H1 (cell line): ENCODE measurements at regions not wholly inside any gene's neighbourhood (a gene's known extent, or its start where the extent isn't known, plus 50 kb on each side); places are given as distances from the start of the nearest gene placed in this dataset.

Experiments
- CTCF ChIA-PET: fragments of 300-600 bp; sonication (Branson Sonifier 250); formaldehyde crosslinking; loops from one replicate; lab custom pipeline; 2021; ENCODE audit not compliant: partially characterized antibody; lab: Charles Lee
- POLR2A ChIA-PET: fragments of 300-600 bp; sonication (Branson Sonifier 250); formaldehyde crosslinking; loops from one replicate; lab custom pipeline; 2021; ENCODE audit warnings: inconsistent platforms; ENCODE audit not compliant: partially characterized antibody; lab: Charles Lee
- DNase-seq, 2 experiments: peaks; one replicate each; pipeline versions ENCODE4 v3.0.0 to v3.0.0-alpha.2; 2010 to 2022; ENCODE audit warnings: low spot score in 2 of 2, low read depth in 1 of 2, mixed read lengths in 1 of 2
- FAIRE-seq: peaks from 2 replicates; lab custom pipeline; 2011; peaks lifted over from hg19 to GRCh38; lab: Jason Lieb, UNC
- H2AFZ ChIP-seq: 2 replicates; pipeline ENCODE4 v1.8.1; 2012; ENCODE audit warnings: low read length, inconsistent platforms
- H2AK5ac ChIP-seq: 2 replicates; pipeline ENCODE4 v1.6.1; 2013; ENCODE audit warnings: low read depth, low read length
- H2BK120ac ChIP-seq: replicated peaks from 2 replicates; pipeline ENCODE3; 2013; ENCODE audit warnings: low read depth, low read length, inconsistent platforms
- H2BK12ac ChIP-seq: 2 replicates; pipeline ENCODE4 v1.6.1; 2013; ENCODE audit warnings: low read depth, low read length
- H2BK15ac ChIP-seq: 2 replicates; pipeline ENCODE4 v1.6.1; 2013; ENCODE audit warnings: low read length
- H2BK20ac ChIP-seq: 2 replicates; pipeline ENCODE4 v1.6.1; 2013; ENCODE audit warnings: low read length
- H2BK5ac ChIP-seq: 2 replicates; pipeline ENCODE4 v1.6.1; 2013; ENCODE audit warnings: low read depth, low read length
- H3K14ac ChIP-seq: 2 replicates; pipeline ENCODE4 v1.6.1; 2013; ENCODE audit warnings: inconsistent platforms; ENCODE audit not compliant: insufficient read length
- H3K18ac ChIP-seq: 2 replicates; pipeline ENCODE4 v1.6.1; 2013; ENCODE audit warnings: low read length; ENCODE audit errors: extremely low read depth
- H3K23ac ChIP-seq: 2 replicates; pipeline ENCODE4 v1.6.1; 2013; ENCODE audit warnings: inconsistent platforms; ENCODE audit not compliant: insufficient read length
- H3K23me2 ChIP-seq: 2 replicates; pipeline ENCODE4 v1.6.1; 2013; ENCODE audit warnings: low read depth, low read length
- H3K27ac ChIP-seq: 2 replicates; pipeline ENCODE4 v1.6.1; 2011; ENCODE audit warnings: low read depth, low read length, inconsistent platforms
- H3K27me3 ChIP-seq, 4 experiments: replicated peaks in 1 of 4; 1 replicate in 1 of 4; 2 replicates in 3 of 4; pipeline versions ENCODE4 v1.6.1 to v1.8.1; 2011 to 2013; ENCODE audit warnings: low read length in 3 of 4, mild to moderate bottlenecking in 3 of 4, inconsistent platforms in 2 of 4, mixed read lengths in 2 of 4, moderate library complexity in 1 of 4; ENCODE audit not compliant: control insufficient read depth in 3 of 4, insufficient read depth in 3 of 4; ENCODE audit errors: extremely low read depth in 1 of 4
- H3K36me3 ChIP-seq, 4 experiments: 2 replicates each; pipeline versions ENCODE4 v1.6.1 to v1.8.1; 2011 to 2013; ENCODE audit warnings: mild to moderate bottlenecking in 4 of 4, low read length in 3 of 4, moderate library complexity in 2 of 4, control low read depth in 1 of 4, inconsistent platforms in 1 of 4; ENCODE audit not compliant: insufficient read depth in 4 of 4, control insufficient read depth in 2 of 4
- H3K4ac ChIP-seq: replicated peaks from 2 replicates; pipeline ENCODE3; 2013; ENCODE audit warnings: low read length, low read depth, mixed read lengths, inconsistent platforms; ENCODE audit not compliant: insufficient read length
- H3K4me1 ChIP-seq, 4 experiments: replicated peaks in 1 of 4; 1 replicate in 1 of 4; 2 replicates in 3 of 4; pipeline versions ENCODE4 v1.6.1 to v1.8.1; 2011 to 2013; ENCODE audit warnings: low read length in 3 of 4, inconsistent platforms in 2 of 4, mixed read lengths in 1 of 4; ENCODE audit not compliant: insufficient read depth in 4 of 4, control insufficient read depth in 3 of 4
- H3K4me2 ChIP-seq, 2 experiments: 2 replicates each; pipeline versions ENCODE4 v1.6.1 to v1.8.1; 2011 to 2013; ENCODE audit warnings: low read depth in 2 of 2, low read length in 2 of 2, control low read depth in 1 of 2, inconsistent platforms in 1 of 2, mild to moderate bottlenecking in 1 of 2; ENCODE audit not compliant: insufficient read depth in 1 of 2
- H3K4me3 ChIP-seq, 4 experiments: fragments of 200-600, 300-600 bp in 1 of 4; sonication (generic), shearing (Covaris generic), sonication (Bioruptor Twin) in 1 of 4; 2 replicates each; pipeline versions ENCODE4 v1.5.1 to v1.8.1; 2011 to 2016; ENCODE audit warnings: low read length in 4 of 4, low read depth in 3 of 4, control low read depth in 2 of 4, inconsistent platforms in 2 of 4, mild to moderate bottlenecking in 2 of 4, mixed read lengths in 1 of 4, moderate library complexity in 1 of 4; ENCODE audit not compliant: insufficient read depth in 2 of 4; ENCODE audit errors: extremely low read depth in 1 of 4
- H3K56ac ChIP-seq: replicated peaks from 2 replicates; pipeline ENCODE3; 2013; ENCODE audit warnings: low read depth, mild to moderate bottlenecking, mixed read lengths, low read length, inconsistent platforms; ENCODE audit not compliant: insufficient read length
- H3K79me1 ChIP-seq: 2 replicates; pipeline ENCODE4 v1.6.1; 2013; ENCODE audit warnings: low read depth, low read length, control low read depth
- H3K79me2 ChIP-seq, 2 experiments: 2 replicates each; pipeline versions ENCODE4 v1.6.1 to v1.8.1; 2012 to 2013; ENCODE audit warnings: low read length in 2 of 2, mild to moderate bottlenecking in 2 of 2, inconsistent platforms in 1 of 2; ENCODE audit not compliant: insufficient read depth in 2 of 2, control insufficient read depth in 1 of 2
- H3K9ac ChIP-seq, 4 experiments: replicated peaks in 1 of 4; 1 replicate in 1 of 4; 2 replicates in 3 of 4; pipeline versions ENCODE4 v1.6.1 to v1.8.1; 2011 to 2013; ENCODE audit warnings: low read depth in 3 of 4, low read length in 3 of 4, control low read depth in 2 of 4, mild to moderate bottlenecking in 2 of 4, moderate library complexity in 2 of 4, inconsistent platforms in 1 of 4; ENCODE audit errors: extremely low read depth in 1 of 4
- H3K9me3 ChIP-seq, 2 experiments: 2 replicates each; pipeline versions ENCODE4 v1.6.1 to v1.8.1; 2012 to 2013; ENCODE audit warnings: mild to moderate bottlenecking in 2 of 2, moderate library complexity in 2 of 2, control low read depth in 1 of 2, inconsistent platforms in 1 of 2, low read depth in 1 of 2, low read length in 1 of 2, mixed read lengths in 1 of 2; ENCODE audit not compliant: insufficient read depth in 2 of 2
- H4K20me1 ChIP-seq, 2 experiments: replicated peaks in 1 of 2; 2 replicates each; pipeline versions ENCODE3 to v1.8.1; 2011 to 2013; ENCODE audit warnings: inconsistent platforms in 2 of 2, low read length in 2 of 2, mild to moderate bottlenecking in 1 of 2; ENCODE audit not compliant: insufficient read depth in 2 of 2, control insufficient read depth in 1 of 2
- H4K5ac ChIP-seq: 2 replicates; pipeline ENCODE4 v1.6.1; 2013; ENCODE audit warnings: low read length, low read depth, mixed read lengths, inconsistent platforms; ENCODE audit not compliant: insufficient read length
- H4K8ac ChIP-seq: 2 replicates; pipeline ENCODE4 v1.8.0; 2013; ENCODE audit warnings: mild to moderate bottlenecking, moderate library complexity, low read length, inconsistent platforms; ENCODE audit not compliant: insufficient read depth; ENCODE audit errors: extremely low read depth
- H4K91ac ChIP-seq: replicated peaks from 2 replicates; pipeline ENCODE3; 2013; ENCODE audit warnings: low read length, mixed read lengths, inconsistent platforms; ENCODE audit not compliant: insufficient read length
- GTF2F1 ChIP-seq: IDR thresholded peaks from 2 replicates; pipeline ENCODE4 v1.6.1; 2012; ENCODE audit warnings: low read depth, low read length, improper control_type of control experiment, borderline replicate concordance
- NRF1 ChIP-seq: IDR thresholded peaks from 2 replicates; pipeline ENCODE4 v1.6.1; 2011; ENCODE audit warnings: mild to moderate bottlenecking, low read depth, low read length, improper control_type of control experiment
- RXRA ChIP-seq: IDR thresholded peaks from 2 replicates; pipeline ENCODE4 v1.6.1; 2011; ENCODE audit warnings: low read depth, mild to moderate bottlenecking, low read length, moderate library complexity; ENCODE audit not compliant: insufficient read depth
- SIX5 ChIP-seq: IDR thresholded peaks from 2 replicates; pipeline ENCODE4 v1.6.1; 2011; ENCODE audit warnings: mild to moderate bottlenecking, low read depth, low read length
- TAF1 ChIP-seq: IDR thresholded peaks from 2 replicates; pipeline ENCODE4 v1.6.1; 2011; ENCODE audit warnings: mild to moderate bottlenecking, low read depth, low read length
- TCF12 ChIP-seq: IDR thresholded peaks from 2 replicates; pipeline ENCODE4 v1.6.1; 2011; ENCODE audit warnings: low read depth, mild to moderate bottlenecking, low read length
- WGBS, 2 experiments: shearing (Covaris generic) in 1 of 2; methylation state at CpG; one replicate each; pipeline versions ENCODE4 v1.1.6 to v1.1.7; 2013 to 2015; ENCODE audit warnings: low lambda C conversion rate in 2 of 2, mixed read lengths in 2 of 2, inconsistent platforms in 1 of 2, low coverage in 1 of 2, missing lambda C conversion rate in 1 of 2; ENCODE audit not compliant: insufficient replicate concordance in 2 of 2, insufficient coverage in 1 of 2, insufficient read length in 1 of 2; ENCODE audit errors: extremely low coverage in 1 of 2, missing lambda C conversion rate in 1 of 2; 5-methylcytosine and 5-hydroxymethylcytosine counted together

DNA sequence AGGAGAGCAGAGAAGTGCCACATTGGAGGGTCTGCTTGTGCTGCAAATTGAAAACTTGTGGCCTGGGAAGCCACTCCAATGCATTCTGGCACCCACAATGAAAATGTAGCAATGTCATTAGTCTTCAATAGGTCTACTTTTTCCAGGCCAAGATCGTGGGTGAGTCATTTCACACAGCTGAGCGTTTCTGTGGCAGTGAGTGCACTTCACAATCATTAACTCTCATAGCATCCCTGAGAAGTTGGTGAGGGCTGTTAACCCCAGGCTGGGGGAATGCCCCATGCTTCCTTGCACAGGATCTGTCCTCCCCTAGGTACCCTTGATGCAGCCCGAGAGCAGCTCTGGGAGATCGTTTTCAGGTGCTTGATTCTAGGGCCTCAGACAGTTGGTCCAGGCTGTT is 196.8 kb upstream of the ATP6AP2 start:
- Histone ChIP-seq H4K5ac (no peak overlapping the region), H3K27ac (no peak overlapping the region), H2AFZ (no peak overlapping the region), H2BK20ac (no peak overlapping the region), H3K56ac (no peak overlapping the region), H3K23ac (no peak overlapping the region), H3K36me3 (no peaks in the 10 kb centered on the region), H3K9me3 (no peaks in the 10 kb centered on the region), H2BK12ac (no peak overlapping the region), H3K79me2 (no peaks in the 10 kb centered on the region), H3K4me1 (peaks cover 0 to 9% (median 1%) of the 10 kb centered on the region in 4 experiments; a peak in 3 of 7 replicates), H4K91ac (no peak overlapping the region), H3K4me3 (no peak overlapping the region)
- 96% methylated on average over 2 of the region's 4 CpGs; no CpG with 5 or more reads in 1 of the 2 experiments for WGBS, 2 experiments
- no peak for DNase-seq
- TF ChIP-seq TAF1 (no peak), GTF2F1 (no peak), SIX5 (no peak), NRF1 (no peak), RXRA (no peak), TCF12 (no peak)
- TF ChIP-seq, all 59 proteins: peak for 0
- no peaks in the 10 kb centered on the region for H3K79me1 ChIP-seq
- no peak overlapping the region for H3K14ac ChIP-seq
- H3K9ac ChIP-seq, result no peak overlapping the region
- no peaks in the 10 kb centered on the region for H3K27me3 ChIP-seq
- H2BK5ac ChIP-seq, result no peak overlapping the region
- H3K4me2 ChIP-seq, result no peak overlapping the region
- CTCF ChIA-PET, result no interaction called here
- no peak overlapping the region for H3K18ac ChIP-seq
- no peak overlapping the region for H2AK5ac ChIP-seq
- no peak overlapping the region for H2BK15ac ChIP-seq
- FAIRE-seq, result no peak
- POLR2A ChIA-PET, result no interaction called here
- no peak overlapping the region for H2BK120ac ChIP-seq
- H3K4ac ChIP-seq, result no peak overlapping the region
- no peak overlapping the region for H4K8ac ChIP-seq
- H4K20me1 ChIP-seq, result no peaks in the 10 kb centered on the region
- H3K23me2 ChIP-seq, result no peaks in the 10 kb centered on the region
